ENCODE measurements at regions not wholly inside any gene's neighbourhood (a gene's known extent, or its start where the extent isn't known, plus 50 kb on each side); places are given as distances from the start of the nearest gene placed in this dataset.

DNA sequence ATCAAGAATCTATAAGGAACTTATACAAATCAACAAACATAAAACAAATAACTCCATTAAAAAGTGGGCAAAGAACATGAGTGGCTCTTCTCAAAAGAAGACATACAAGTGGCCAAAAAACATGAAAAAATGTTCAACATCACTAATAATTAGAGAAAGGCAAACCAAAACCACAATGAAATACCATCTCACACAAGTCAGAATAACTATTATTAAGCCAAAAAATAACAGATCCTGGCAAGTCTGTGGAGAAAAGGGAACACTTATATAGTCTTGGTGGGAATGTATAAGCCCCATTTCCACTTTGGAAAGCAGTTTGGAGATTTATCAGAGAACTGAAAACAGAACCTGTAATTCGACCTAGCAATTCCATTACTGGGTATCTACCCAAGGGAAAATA lies 921.0 kb downstream of the KCNA4 start:
- TF ChIP-seq, protein P1, sequence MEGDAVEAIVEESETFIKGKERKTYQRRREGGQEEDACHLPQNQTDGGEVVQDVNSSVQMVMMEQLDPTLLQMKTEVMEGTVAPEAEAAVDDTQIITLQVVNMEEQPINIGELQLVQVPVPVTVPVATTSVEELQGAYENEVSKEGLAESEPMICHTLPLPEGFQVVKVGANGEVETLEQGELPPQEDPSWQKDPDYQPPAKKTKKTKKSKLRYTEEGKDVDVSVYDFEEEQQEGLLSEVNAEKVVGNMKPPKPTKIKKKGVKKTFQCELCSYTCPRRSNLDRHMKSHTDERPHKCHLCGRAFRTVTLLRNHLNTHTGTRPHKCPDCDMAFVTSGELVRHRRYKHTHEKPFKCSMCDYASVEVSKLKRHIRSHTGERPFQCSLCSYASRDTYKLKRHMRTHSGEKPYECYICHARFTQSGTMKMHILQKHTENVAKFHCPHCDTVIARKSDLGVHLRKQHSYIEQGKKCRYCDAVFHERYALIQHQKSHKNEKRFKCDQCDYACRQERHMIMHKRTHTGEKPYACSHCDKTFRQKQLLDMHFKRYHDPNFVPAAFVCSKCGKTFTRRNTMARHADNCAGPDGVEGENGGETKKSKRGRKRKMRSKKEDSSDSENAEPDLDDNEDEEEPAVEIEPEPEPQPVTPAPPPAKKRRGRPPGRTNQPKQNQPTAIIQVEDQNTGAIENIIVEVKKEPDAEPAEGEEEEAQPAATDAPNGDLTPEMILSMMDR (IDR thresholded peaks at IDR 0.05; ENCODE audit: insufficient read depth, low read length, poor library complexity, severe bottlenecking) = no peak
- no peak for TF ChIP-seq EZH2phosphoT487 (conservative IDR thresholded peaks at IDR 0.05; ENCODE audit: low read length)

Data from SU-DHL-6 (cell line).